ENCODE measurements at regions not wholly inside any gene's neighbourhood (a gene's known extent, or its start where the extent isn't known, plus 50 kb on each side); places are given as distances from the start of the nearest gene placed in this dataset.

DNA sequence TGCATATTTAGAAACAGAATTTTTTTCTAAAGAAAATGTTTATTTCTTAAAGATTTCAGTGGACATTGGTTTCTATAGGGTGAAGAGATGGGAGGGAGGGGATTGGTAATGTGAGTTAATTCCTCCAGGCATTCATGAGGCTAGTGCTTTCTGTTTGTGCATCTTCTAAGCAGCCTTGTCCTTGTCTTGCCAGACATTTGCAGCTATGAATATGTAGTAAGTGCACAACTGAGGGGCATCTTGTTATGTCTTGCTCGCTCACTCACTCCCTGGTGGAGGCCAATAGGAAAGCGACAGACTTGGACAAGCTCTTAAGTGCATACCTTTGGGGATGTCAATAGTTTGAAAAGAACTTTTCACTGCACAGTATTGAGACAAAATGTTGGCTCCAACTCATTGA is 92.5 kb upstream of the ATP10A start:
- BruUV-seq (replicated peaks) = no TSS peak
- CTCF ChIA-PET = no interaction called here
- no peaks in the 10 kb centered on the region for H3K27me3 Mint-ChIP-seq (ENCODE audit: unreplicated experiment)
- no peak for DNase-seq
- H3K36me3 Mint-ChIP-seq (ENCODE audit: insufficient read depth, unreplicated experiment) = no peaks in the 10 kb centered on the region
- TF ChIP-seq, protein P1, sequence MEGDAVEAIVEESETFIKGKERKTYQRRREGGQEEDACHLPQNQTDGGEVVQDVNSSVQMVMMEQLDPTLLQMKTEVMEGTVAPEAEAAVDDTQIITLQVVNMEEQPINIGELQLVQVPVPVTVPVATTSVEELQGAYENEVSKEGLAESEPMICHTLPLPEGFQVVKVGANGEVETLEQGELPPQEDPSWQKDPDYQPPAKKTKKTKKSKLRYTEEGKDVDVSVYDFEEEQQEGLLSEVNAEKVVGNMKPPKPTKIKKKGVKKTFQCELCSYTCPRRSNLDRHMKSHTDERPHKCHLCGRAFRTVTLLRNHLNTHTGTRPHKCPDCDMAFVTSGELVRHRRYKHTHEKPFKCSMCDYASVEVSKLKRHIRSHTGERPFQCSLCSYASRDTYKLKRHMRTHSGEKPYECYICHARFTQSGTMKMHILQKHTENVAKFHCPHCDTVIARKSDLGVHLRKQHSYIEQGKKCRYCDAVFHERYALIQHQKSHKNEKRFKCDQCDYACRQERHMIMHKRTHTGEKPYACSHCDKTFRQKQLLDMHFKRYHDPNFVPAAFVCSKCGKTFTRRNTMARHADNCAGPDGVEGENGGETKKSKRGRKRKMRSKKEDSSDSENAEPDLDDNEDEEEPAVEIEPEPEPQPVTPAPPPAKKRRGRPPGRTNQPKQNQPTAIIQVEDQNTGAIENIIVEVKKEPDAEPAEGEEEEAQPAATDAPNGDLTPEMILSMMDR (IDR thresholded peaks at IDR 0.05; ENCODE audit: unreplicated experiment) = no peak
- no peak overlapping the region for H3K27ac Mint-ChIP-seq (ENCODE audit: unreplicated experiment)
- H3K4me1 Mint-ChIP-seq (ENCODE audit: low read depth, unreplicated experiment) = no peaks in the 10 kb centered on the region
- H3K9me3 Mint-ChIP-seq (ENCODE audit: low read depth, unreplicated experiment) = no peaks in the 10 kb centered on the region
- intact Hi-C loops (cut with micrococcal nuclease; ENCODE audit: unreplicated experiment) = no loop called here
- no peak overlapping the region for H3K4me3 Mint-ChIP-seq (ENCODE audit: low read depth, unreplicated experiment)

DNA sequence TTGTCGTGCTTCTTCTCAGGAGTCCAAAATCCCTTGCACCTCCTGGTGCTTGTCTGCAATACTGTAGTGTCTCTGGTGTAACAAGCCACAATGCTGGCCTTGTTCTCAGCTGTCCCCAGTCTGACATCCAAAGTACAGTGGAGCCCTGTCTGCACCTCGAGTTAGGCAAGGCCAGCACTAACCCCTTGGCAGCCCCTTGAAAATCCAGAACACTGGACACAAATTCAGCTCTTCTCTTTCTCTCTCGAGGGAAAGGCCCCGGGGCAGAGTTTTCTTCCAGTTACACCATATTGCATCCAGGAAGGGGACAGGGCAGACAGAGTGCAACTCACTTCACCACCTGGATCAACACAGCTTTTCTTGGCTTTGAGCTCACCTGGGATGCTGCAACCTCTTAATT is 91.3 kb upstream of the ATP10A start:
- CTCF ChIA-PET = no interaction called here
- BruUV-seq (replicated peaks) = no TSS peak
- intact Hi-C loops (cut with micrococcal nuclease; ENCODE audit: unreplicated experiment) = no loop called here
- Mint-ChIP-seq H3K4me3 (ENCODE audit: low read depth, unreplicated experiment) (no peak overlapping the region), H3K9me3 (ENCODE audit: low read depth, unreplicated experiment) (no peaks in the 10 kb centered on the region), H3K27ac (ENCODE audit: unreplicated experiment) (no peak overlapping the region), H3K36me3 (ENCODE audit: insufficient read depth, unreplicated experiment) (no peaks in the 10 kb centered on the region), H3K27me3 (ENCODE audit: unreplicated experiment) (no peaks in the 10 kb centered on the region), H3K4me1 (ENCODE audit: low read depth, unreplicated experiment) (no peaks in the 10 kb centered on the region)
- TF ChIP-seq, protein P1 (IDR thresholded peaks at IDR 0.05; ENCODE audit: unreplicated experiment) = no peak
- DNase-seq = no peak

DNA sequence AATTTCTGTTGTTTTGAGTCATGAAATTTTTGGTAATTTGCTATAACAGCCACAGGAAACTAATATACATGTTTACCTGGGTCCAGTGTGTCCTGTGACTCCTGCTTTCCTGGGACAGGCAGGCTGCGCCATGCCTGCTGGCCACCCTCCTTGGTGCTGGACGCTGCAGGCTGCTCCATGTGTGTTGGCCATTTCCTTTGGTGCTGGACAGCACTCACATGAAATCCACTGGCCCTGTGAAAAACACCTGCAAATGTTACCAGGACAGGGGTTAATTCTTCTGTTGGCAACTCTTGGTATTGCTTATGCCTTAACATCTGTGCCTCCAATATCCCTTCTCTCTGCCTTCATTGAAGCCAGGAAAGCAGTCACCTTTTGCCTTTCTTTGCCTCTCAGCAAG is 86.9 kb upstream of the ATP10A start:
- H3K27ac Mint-ChIP-seq (ENCODE audit: unreplicated experiment) = no peak overlapping the region
- H3K4me3 Mint-ChIP-seq (ENCODE audit: low read depth, unreplicated experiment) = no peak overlapping the region
- no peaks in the 10 kb centered on the region for H3K9me3 Mint-ChIP-seq (ENCODE audit: low read depth, unreplicated experiment)
- CTCF ChIA-PET = no interaction called here
- no peaks in the 10 kb centered on the region for H3K4me1 Mint-ChIP-seq (ENCODE audit: low read depth, unreplicated experiment)
- intact Hi-C loops (cut with micrococcal nuclease; ENCODE audit: unreplicated experiment) = no loop called here
- no peaks in the 10 kb centered on the region for H3K36me3 Mint-ChIP-seq (ENCODE audit: insufficient read depth, unreplicated experiment)
- BruUV-seq (replicated peaks) = no TSS peak
- TF ChIP-seq, protein P1 (IDR thresholded peaks at IDR 0.05; ENCODE audit: unreplicated experiment) = no peak
- DNase-seq = no peak
- no peaks in the 10 kb centered on the region for H3K27me3 Mint-ChIP-seq (ENCODE audit: unreplicated experiment)

DNA sequence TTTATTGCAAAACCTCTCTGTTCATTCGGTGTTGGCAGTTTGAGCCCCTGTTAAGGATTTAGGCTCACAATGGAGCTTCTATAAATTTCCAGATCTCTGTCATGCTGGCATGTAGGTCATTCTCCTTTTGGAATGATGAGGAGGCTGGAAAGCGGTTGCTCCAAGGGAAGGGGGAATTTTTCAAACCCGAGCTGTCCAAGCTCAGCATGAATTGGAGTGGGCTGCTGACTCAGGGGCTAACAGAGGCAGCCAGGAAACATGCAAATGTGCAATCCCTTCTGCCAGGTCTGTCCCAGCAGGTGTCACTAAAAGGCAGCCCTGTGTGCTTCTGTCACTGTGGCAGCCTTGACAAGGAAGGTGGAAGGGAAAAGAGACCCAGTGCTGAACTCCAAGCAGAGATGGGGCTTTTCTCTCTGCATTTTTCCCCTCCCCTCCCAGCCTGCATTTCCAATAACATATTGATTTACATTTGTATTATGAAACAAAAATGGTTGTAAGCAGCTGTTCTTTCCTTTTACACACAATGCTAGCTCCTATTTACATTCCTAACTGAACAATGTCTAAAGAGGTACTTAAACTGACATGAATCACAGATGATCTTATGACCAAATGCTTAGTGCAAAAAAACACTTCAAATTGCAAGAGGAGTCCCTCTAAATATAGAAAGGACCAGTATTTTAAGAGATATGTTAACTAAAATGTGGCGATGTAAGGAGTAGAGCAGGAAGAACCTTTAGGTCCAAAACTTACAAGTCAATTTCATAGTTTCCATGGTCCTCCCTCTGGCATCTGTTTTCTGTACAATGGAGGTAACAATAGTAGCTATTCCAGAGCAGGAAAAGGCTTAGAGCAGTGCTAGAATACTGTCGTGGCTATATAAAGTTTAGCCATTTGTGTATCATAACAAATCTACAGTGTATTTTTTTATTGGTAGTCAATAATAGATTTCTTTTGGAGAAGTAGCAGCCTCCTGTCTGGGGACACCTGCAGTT is 84.5 kb upstream of the ATP10A start:
- Mint-ChIP-seq H3K4me3 (ENCODE audit: low read depth, unreplicated experiment) (no peak overlapping the region), H3K27ac (ENCODE audit: unreplicated experiment) (no peak overlapping the region), H3K9me3 (ENCODE audit: low read depth, unreplicated experiment) (no peaks in the 10 kb centered on the region), H3K27me3 (ENCODE audit: unreplicated experiment) (no peaks in the 10 kb centered on the region), H3K36me3 (ENCODE audit: insufficient read depth, unreplicated experiment) (no peaks in the 10 kb centered on the region), H3K4me1 (ENCODE audit: low read depth, unreplicated experiment) (no peaks in the 10 kb centered on the region)
- CTCF ChIA-PET = no interaction called here
- DNase-seq = peak; percentile 16
- intact Hi-C loops (cut with micrococcal nuclease; ENCODE audit: unreplicated experiment) = no loop called here
- no TSS peak for BruUV-seq (replicated peaks)
- TF ChIP-seq, protein P1 (IDR thresholded peaks at IDR 0.05; ENCODE audit: unreplicated experiment) = no peak

Measured in Calu3 (cell line).